Left ventricle myocardium superior (tissue), 1 donor: ENCODE measurements at regions not wholly inside any gene's neighbourhood (a gene's known extent, or its start where the extent isn't known, plus 50 kb on each side); places are given as distances from the start of the nearest gene placed in this dataset.
"Not testable (repeated sequence)": the region's sequence is repeated elsewhere in the genome, so short reads cannot be mapped to it uniquely, and the experiment has no call there.

Experiments
- ATAC-seq: fragments of 200-7000 bp; cut with Tn5 transposase; one replicate; pipeline ENCODE4 v1.9.1; 2020; ENCODE audit warnings: mild to moderate bottlenecking, moderate library complexity
- DNase-seq: peaks from one replicate; pipeline ENCODE4 v3.0.0-alpha.2; 2020
- intact Hi-C: fragments of 100-400 bp; cut with micrococcal nuclease; formaldehyde crosslinking; loops from one replicate; pipeline ENCODE4 v1.11.0; 2022
- donor health status: DM: no; HTN: yes; CAD: no; lungs with severe emphysema.

GRCh38 chr12:20105943-20106342, 262.4 kb upstream of the PDE3A start:
- intact Hi-C loops = no loop called here
- no peak for DNase-seq
- no peak for ATAC-seq

- DNase-seq = no peak
- peak; percentile 70 for ATAC-seq
- intact Hi-C loops = no loop called here
Measured at GRCh38 chr12:20109676-20110075, 258.7 kb upstream of the PDE3A start.

- intact Hi-C loops, ATAC-seq, DNase-seq: not testable (repeated sequence)
Measured at GRCh38 chr12:20115371-20115770, 253.0 kb upstream of the PDE3A start.

DNA sequence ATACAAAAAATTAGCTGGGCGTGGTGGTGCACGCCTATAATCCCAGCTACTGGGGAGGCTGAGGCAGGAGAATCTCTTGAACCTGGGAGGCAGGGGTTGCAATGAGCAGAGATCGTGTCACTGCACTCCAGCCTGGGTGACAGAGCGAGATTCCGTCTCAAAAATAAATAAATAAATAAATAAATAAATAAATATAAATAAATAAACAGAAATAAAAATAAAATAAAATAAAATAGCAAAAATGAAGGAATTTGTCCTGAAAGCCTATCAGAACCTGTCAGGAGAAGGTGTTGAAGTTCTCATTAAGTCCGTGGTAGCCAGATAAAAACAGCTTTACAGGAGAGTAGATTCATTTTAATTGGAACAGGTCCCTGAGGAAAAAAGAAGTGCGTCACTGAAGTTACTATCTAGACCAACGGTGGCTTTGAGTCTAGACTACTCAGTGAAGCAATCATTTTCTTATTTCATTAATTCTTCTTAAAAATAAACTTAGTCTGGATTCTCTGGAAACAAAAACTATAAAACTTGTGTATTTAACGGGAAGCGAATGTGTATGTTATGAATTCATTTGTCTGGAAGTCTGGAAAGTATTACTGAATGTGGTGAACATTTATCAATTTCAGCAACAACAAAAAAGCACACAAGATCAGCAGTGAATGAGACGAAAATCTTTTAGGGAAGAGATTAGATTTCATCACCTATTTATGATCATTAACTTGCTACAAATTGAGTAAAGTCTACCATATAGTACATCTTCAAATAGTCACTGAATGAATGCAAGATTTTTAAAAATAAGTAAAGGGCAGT, 248.5 kb upstream of the PDE3A start:
- intact Hi-C loops = no loop called here
- DNase-seq (no peak), ATAC-seq (peak; percentile 60)

- ATAC-seq = no peak
- intact Hi-C loops = no loop called here
- DNase-seq = no peak
Measured at GRCh38 chr12:20120403-20120725, 248.0 kb upstream of the PDE3A start.

GRCh38 chr12:20122274-20122673, 246.1 kb upstream of the PDE3A start:
- no peak for ATAC-seq
- no peak for DNase-seq
- intact Hi-C loops = no loop called here

DNA sequence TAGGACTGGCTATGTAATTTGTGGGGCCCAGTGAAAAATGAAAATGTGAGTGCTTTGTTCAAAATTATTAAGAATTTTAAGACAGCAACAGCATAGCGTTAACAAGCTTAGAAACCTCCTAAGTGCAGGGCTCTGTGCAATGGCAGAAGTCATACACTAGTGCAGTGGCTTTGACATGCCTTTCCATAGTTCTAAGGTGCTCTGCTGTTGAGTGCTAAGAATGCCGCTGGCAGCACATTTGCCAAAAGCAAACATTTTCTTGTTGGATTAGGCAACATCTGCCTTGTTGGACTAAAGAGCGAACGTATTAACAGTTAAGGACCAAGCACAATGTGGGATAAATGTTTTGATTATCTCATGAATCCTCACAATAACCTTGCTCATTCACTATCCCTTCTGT, 244.9 kb upstream of the PDE3A start:
- intact Hi-C loops = no loop called here
- DNase-seq = no peak
- no peak for ATAC-seq

DNA sequence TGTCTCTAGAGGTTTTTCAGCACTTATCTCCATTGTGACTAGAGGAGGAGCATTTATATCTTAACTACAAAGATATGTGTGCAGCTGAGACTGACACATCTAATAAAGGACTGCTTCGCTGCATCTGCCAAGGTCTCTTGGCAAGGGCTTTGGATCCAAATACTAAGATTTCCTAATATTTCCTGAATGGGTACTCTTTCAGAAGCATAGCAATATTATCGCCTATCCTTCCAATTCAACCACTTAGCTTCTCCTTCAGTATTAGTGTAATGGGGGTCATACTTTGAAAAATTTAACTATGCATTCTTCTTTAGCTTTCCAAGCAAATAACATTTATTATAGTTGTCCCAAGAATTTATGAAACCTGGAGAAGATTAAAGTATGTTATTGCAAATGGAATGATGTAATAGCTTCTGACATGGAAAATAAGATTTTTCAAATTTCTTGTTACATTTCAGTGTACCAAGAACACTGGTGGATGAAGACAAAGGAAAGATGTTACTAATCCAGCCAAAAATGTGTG, 243.0 kb upstream of the PDE3A start:
- ATAC-seq (peak; percentile 92), DNase-seq (peak; percentile 34)
- intact Hi-C loops = no loop called here

- no peak for DNase-seq
- no peak for ATAC-seq
- intact Hi-C loops = no loop called here
Measured at GRCh38 chr12:20126601-20127000, 241.7 kb upstream of the PDE3A start.

GRCh38 chr12:20127413-20127812, 240.9 kb upstream of the PDE3A start:
- intact Hi-C loops = no loop called here
- no peak for ATAC-seq
- no peak for DNase-seq

DNA sequence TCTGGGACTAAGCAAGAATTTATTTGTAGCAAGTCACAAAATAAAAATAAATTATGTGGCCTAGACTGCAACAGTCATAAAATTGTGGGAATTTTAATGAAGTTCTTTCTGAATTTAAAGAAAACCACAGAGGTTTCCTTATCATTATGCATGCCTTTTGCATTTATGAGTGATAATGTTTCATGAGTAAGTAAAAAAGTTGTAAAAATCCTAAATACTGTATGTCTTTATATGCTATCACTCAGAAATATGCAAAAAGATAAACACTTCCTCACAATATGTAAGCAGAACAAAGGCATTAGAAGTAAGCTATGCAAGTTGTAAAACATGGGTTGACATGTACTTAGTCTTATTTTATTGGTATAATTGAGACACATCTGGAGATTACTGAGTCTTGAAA, 239.4 kb upstream of the PDE3A start:
- DNase-seq (no peak), ATAC-seq (no peak)
- intact Hi-C loops = no loop called here

- intact Hi-C loops = no loop called here
- DNase-seq (no peak), ATAC-seq (no peak)
Measured at GRCh38 chr12:20132818-20133217, 235.5 kb upstream of the PDE3A start.

- DNase-seq = no peak
- ATAC-seq = no peak
- intact Hi-C loops = no loop called here
Measured at GRCh38 chr12:20134652-20135051, 233.7 kb upstream of the PDE3A start.

GRCh38 chr12:20140751-20141150, 227.6 kb upstream of the PDE3A start:
- intact Hi-C loops = no loop called here
- ATAC-seq (no peak), DNase-seq (no peak)

- DNase-seq (no peak), ATAC-seq (no peak)
- intact Hi-C loops = no loop called here
Measured at GRCh38 chr12:20142316-20142715, 226.0 kb upstream of the PDE3A start.

DNA sequence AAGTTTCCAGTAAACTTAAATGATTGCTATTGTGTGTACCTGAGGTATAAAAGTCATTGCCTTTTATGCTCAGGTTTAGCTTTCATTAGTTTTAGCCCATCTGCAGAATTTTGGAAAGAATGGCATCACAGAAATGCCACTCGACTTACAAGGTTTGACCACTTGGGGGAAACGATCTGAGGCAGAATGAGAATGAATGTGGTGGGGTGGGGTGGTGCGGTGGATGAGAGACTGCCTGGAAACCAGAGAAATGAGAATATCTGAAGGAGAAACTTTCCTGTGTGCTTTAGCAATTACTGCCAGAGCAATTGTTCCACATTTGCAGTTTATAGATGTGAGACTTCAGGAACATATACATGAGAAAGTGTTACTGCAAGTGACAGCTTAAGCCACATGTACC, 225.4 kb upstream of the PDE3A start:
- intact Hi-C loops = no loop called here

DNA sequence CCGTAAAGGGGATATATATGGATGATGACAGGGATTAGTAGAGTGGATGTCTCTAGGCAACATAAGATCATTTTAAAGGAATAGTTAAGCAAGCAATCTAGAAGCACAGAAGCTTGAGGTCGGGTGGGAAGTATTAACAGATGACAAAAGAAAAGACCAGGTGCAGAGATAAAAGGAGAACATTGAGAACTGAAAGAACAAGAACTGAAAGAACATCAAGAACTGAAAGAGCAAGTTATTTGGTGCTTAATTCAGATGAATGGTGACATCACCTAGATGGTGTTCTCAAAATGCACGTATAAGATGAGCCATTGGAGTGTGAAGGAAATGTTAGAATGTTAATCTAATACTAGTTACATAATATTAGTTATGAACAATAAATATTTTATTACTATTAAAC, 224.0 kb upstream of the PDE3A start:
- intact Hi-C loops = no loop called here
- ATAC-seq (no peak), DNase-seq (no peak)

More for the DNA sequence above, 225.4 kb upstream of the PDE3A start:
- DNase-seq (no peak), ATAC-seq (no peak)

- intact Hi-C loops = no loop called here
- ATAC-seq = no peak
- DNase-seq = no peak
Measured at GRCh38 chr12:20148241-20148640, 220.1 kb upstream of the PDE3A start.

GRCh38 chr12:20150835-20151422, 217.4 kb upstream of the PDE3A start:
- ATAC-seq (no peak), DNase-seq (no peak)
- intact Hi-C loops = no loop called here

- intact Hi-C loops = no loop called here
Measured at GRCh38 chr12:20154052-20154451, 214.3 kb upstream of the PDE3A start.

DNA sequence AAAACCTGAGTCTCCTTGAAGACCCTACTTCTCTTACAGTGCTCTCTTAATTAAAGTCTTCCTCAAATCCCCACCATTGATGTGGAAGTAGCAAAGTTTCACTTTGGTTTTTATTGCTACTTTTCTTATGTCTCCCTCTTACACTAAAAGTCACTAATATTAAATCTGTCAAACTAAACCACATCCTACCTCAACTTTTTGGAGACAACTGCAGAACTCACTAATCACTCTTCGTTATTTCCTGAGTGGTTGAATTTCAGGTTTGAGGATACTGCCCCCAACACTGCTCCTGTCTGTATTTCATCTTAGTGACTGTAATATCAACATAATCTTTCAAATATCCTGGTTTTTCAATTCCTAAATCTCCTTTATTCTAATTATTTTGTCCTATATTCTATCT, 213.0 kb upstream of the PDE3A start:
- no peak for ATAC-seq
- intact Hi-C loops = no loop called here
- no peak for DNase-seq

More at GRCh38 chr12:20154052-20154451, 214.3 kb upstream of the PDE3A start:
- ATAC-seq (peak; percentile 17), DNase-seq (no peak)
